ENCODE measurements at regions not wholly inside any gene's neighbourhood (a gene's known extent, or its start where the extent isn't known, plus 50 kb on each side); places are given as distances from the start of the nearest gene placed in this dataset.

- H3K4me3 Mint-ChIP-seq = no peak overlapping the region
- ChIA-PET POLR2A (no interaction called here), CTCF (no interaction called here)
- no peaks in the 10 kb centered on the region for H3K27me3 Mint-ChIP-seq
- DNase-seq = no peak
- no peaks in the 10 kb centered on the region for H3K36me3 Mint-ChIP-seq (ENCODE audit: low read depth)
- no peaks in the 10 kb centered on the region for H3K9me3 Mint-ChIP-seq
- no peaks in the 10 kb centered on the region for H3K4me1 Mint-ChIP-seq
- no peak overlapping the region for H3K27ac Mint-ChIP-seq
These were observed 189.1 kb downstream of the PCDH18 start for GRCh38 chr4:137343221-137343620.

- Mint-ChIP-seq H3K27me3 (no peaks in the 10 kb centered on the region), H3K4me3 (no peak overlapping the region), H3K4me1 (no peaks in the 10 kb centered on the region), H3K27ac (no peak overlapping the region), H3K36me3 (ENCODE audit: low read depth) (no peaks in the 10 kb centered on the region), H3K9me3 (peaks cover 6% of the 10 kb centered on the region)
- ChIA-PET POLR2A (no interaction called here), CTCF (no interaction called here)
- no peak for DNase-seq
These were observed 199.3 kb downstream of the PCDH18 start for GRCh38 chr4:137333031-137333430.

GRCh38 chr4:137312257-137312656 is 220.0 kb downstream of the PCDH18 start:
- H3K4me1 Mint-ChIP-seq = no peaks in the 10 kb centered on the region
- POLR2A ChIA-PET = no interaction called here
- H3K9me3 Mint-ChIP-seq = no peaks in the 10 kb centered on the region
- no peaks in the 10 kb centered on the region for H3K36me3 Mint-ChIP-seq (ENCODE audit: low read depth)
- CTCF ChIA-PET = no interaction called here
- H3K4me3 Mint-ChIP-seq = no peak overlapping the region
- no peak overlapping the region for H3K27ac Mint-ChIP-seq
- DNase-seq = no peak
- H3K27me3 Mint-ChIP-seq = no peaks in the 10 kb centered on the region

DNA sequence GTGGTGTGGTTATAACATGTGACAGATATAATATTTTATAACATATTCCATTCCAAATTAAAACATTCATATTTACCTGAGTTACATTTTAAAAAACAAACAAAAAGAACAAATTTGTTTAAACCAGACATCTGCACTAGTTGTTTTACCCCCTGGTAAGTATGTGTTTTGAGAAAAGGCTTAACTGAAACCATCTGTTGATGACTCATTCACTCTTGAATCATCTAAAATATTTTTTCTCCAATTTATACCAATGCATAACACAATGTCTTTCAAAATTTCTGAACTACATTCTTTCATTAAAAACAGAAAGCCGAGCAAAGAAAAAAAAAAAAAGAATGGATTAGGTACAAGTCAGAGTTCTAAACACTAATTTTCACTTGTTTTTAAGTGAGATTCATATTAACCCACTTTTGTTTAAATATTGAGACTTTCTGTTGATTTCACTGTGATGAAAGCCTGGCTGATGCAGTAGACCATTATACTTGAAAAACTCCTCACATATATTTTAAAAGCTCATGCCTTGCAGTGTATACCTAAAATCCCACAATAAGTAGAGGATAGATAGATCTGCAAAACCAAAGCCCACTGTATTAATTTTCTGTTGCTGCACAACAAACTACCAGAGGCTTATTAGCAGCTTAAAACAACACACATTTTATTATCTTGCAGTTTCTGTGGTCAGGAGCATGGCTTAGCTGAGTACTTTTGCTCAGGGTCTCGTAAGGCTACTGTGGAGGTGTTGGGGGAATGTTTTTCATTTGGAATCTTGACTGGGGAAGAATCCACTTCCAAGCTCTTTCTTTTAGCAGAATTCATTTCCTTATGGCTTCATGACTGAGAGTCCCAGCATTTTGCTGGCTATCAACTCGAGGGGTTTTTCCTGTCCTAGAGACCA is 221.5 kb downstream of the PCDH18 start:
- no peak for DNase-seq
- Mint-ChIP-seq H3K4me1 (no peaks in the 10 kb centered on the region), H3K27me3 (no peaks in the 10 kb centered on the region), H3K27ac (no peak overlapping the region), H3K36me3 (ENCODE audit: low read depth) (no peaks in the 10 kb centered on the region), H3K4me3 (no peak overlapping the region), H3K9me3 (no peaks in the 10 kb centered on the region)
- ChIA-PET CTCF (no interaction called here), POLR2A (no interaction called here)

DNA sequence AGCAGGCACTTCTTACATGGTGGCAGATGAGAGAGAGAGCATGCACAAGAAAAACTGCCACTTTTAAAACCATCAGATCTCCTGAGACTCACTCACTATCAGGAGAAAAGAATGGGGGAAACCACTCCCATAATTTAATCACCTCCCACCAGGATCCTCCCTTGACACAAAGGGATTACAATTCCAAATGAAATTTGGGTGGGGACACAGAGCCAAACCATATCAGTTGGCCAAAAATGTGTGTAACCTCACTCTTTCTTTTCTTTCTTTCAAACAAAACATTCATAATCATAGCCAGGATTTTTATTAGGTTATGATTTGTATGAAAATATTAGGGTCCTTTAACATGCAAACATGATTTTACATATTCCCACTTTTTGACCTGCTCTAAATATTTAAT is 222.1 kb downstream of the PCDH18 start:
- Mint-ChIP-seq H3K27ac (no peak overlapping the region), H3K36me3 (ENCODE audit: low read depth) (no peaks in the 10 kb centered on the region), H3K9me3 (no peaks in the 10 kb centered on the region), H3K4me3 (no peak overlapping the region), H3K27me3 (no peaks in the 10 kb centered on the region), H3K4me1 (no peaks in the 10 kb centered on the region)
- ChIA-PET POLR2A (no interaction called here), CTCF (no interaction called here)
- DNase-seq = no peak

- CTCF ChIA-PET = no interaction called here
- Mint-ChIP-seq H3K27me3 (no peaks in the 10 kb centered on the region), H3K9me3 (no peaks in the 10 kb centered on the region), H3K4me1 (no peaks in the 10 kb centered on the region), H3K27ac (no peak overlapping the region), H3K36me3 (ENCODE audit: low read depth) (no peaks in the 10 kb centered on the region), H3K4me3 (no peak overlapping the region)
- POLR2A ChIA-PET = no interaction called here
- no peak for DNase-seq
These were observed 222.9 kb downstream of the PCDH18 start for GRCh38 chr4:137309424-137309823.

- Mint-ChIP-seq H3K4me1 (no peaks in the 10 kb centered on the region), H3K27me3 (no peaks in the 10 kb centered on the region), H3K4me3 (no peak overlapping the region), H3K27ac (no peak overlapping the region), H3K36me3 (ENCODE audit: low read depth) (no peaks in the 10 kb centered on the region), H3K9me3 (no peaks in the 10 kb centered on the region)
- POLR2A ChIA-PET = no interaction called here
- CTCF ChIA-PET = no interaction called here
- no peak for DNase-seq
These were observed 224.5 kb downstream of the PCDH18 start for GRCh38 chr4:137307806-137308205.

- H3K4me1 Mint-ChIP-seq = no peaks in the 10 kb centered on the region
- H3K9me3 Mint-ChIP-seq = peaks cover 5% of the 10 kb centered on the region
- no peaks in the 10 kb centered on the region for H3K27me3 Mint-ChIP-seq
- no peak overlapping the region for H3K4me3 Mint-ChIP-seq
- ChIA-PET CTCF (no interaction called here), POLR2A (no interaction called here)
- DNase-seq = no peak
- no peaks in the 10 kb centered on the region for H3K36me3 Mint-ChIP-seq (ENCODE audit: low read depth)
- no peak overlapping the region for H3K27ac Mint-ChIP-seq
These were observed 231.5 kb downstream of the PCDH18 start for GRCh38 chr4:137300776-137301175.

GRCh38 chr4:137299281-137299680 is 233.0 kb downstream of the PCDH18 start:
- CTCF ChIA-PET = no interaction called here
- Mint-ChIP-seq H3K9me3 (peaks cover 5% of the 10 kb centered on the region), H3K27me3 (no peaks in the 10 kb centered on the region), H3K27ac (no peak overlapping the region), H3K36me3 (ENCODE audit: low read depth) (no peaks in the 10 kb centered on the region), H3K4me3 (no peak overlapping the region), H3K4me1 (no peaks in the 10 kb centered on the region)
- POLR2A ChIA-PET = no interaction called here
- no peak for DNase-seq

- no peaks in the 10 kb centered on the region for H3K36me3 Mint-ChIP-seq (ENCODE audit: low read depth)
- CTCF ChIA-PET = no interaction called here
- no peaks in the 10 kb centered on the region for H3K9me3 Mint-ChIP-seq
- H3K4me1 Mint-ChIP-seq = no peaks in the 10 kb centered on the region
- no peak for DNase-seq
- no peaks in the 10 kb centered on the region for H3K27me3 Mint-ChIP-seq
- H3K4me3 Mint-ChIP-seq = no peak overlapping the region
- POLR2A ChIA-PET = no interaction called here
- H3K27ac Mint-ChIP-seq = no peak overlapping the region
These were observed 239.0 kb downstream of the PCDH18 start for GRCh38 chr4:137293281-137293680.

GRCh38 chr4:137283737-137284136 is 248.6 kb downstream of the PCDH18 start:
- Mint-ChIP-seq H3K9me3 (no peaks in the 10 kb centered on the region), H3K27ac (no peak overlapping the region), H3K4me1 (no peaks in the 10 kb centered on the region), H3K27me3 (no peaks in the 10 kb centered on the region), H3K4me3 (no peak overlapping the region), H3K36me3 (ENCODE audit: low read depth) (no peaks in the 10 kb centered on the region)
- POLR2A ChIA-PET = no interaction called here
- DNase-seq = no peak
- CTCF ChIA-PET = no interaction called here

DNA sequence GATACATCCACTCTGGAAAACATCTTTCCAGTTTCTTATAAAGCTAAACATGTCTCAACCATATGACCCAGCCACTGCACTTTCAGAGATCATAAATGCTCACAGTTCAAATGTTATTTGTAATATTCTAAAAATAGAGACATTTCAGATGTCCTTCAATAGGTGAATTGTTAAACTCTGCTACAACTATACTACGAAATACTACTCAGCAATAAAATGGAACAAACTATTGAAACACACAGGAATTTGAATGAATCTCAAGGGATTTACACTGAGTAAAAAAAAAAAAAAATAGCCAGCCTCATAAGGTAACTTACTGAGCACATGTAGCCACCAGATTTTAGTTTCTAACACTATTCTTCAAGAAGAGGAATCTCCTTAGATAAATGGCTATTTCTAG is 253.9 kb downstream of the PCDH18 start:
- no peaks in the 10 kb centered on the region for H3K4me1 Mint-ChIP-seq
- CTCF ChIA-PET = no interaction called here

DNA sequence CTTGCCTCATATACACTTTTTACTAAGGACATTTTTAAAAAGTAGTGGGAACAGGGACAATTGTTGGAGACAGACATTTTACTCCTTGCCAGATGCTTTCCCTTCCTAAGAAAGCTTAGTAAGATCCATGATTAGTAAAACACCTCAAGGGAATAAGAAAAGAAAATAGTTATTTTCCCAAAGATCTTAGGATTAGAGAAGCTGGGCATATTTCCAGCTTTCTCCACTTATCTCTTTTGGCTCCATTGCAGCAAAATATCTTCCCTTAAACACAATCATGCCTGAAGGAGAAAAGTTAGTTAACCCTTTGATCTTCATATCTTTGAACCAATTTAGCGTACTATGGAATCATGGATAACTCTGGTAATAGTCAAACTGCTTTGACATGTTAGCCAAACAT is 257.9 kb downstream of the PCDH18 start:
- H3K27me3 Mint-ChIP-seq = no peaks in the 10 kb centered on the region
- no peaks in the 10 kb centered on the region for H3K4me1 Mint-ChIP-seq
- CTCF ChIA-PET = no interaction called here
- POLR2A ChIA-PET = no interaction called here
- peaks cover 2% of the 10 kb centered on the region for H3K9me3 Mint-ChIP-seq
- H3K4me3 Mint-ChIP-seq = no peak overlapping the region
- no peak for DNase-seq
- H3K36me3 Mint-ChIP-seq (ENCODE audit: low read depth) = no peaks in the 10 kb centered on the region
- H3K27ac Mint-ChIP-seq = no peak overlapping the region

More for the DNA sequence above, 253.9 kb downstream of the PCDH18 start:
- no peak for DNase-seq
- H3K27me3 Mint-ChIP-seq = no peaks in the 10 kb centered on the region
- H3K36me3 Mint-ChIP-seq (ENCODE audit: low read depth) = no peaks in the 10 kb centered on the region
- H3K27ac Mint-ChIP-seq = no peak overlapping the region
- H3K4me3 Mint-ChIP-seq = no peak overlapping the region
- H3K9me3 Mint-ChIP-seq = peaks cover 2% of the 10 kb centered on the region
- POLR2A ChIA-PET = no interaction called here

GRCh38 chr4:137267024-137267423 is 265.3 kb downstream of the PCDH18 start:
- POLR2A ChIA-PET = no interaction called here
- Mint-ChIP-seq H3K27me3 (no peaks in the 10 kb centered on the region), H3K9me3 (no peaks in the 10 kb centered on the region), H3K36me3 (ENCODE audit: low read depth) (no peaks in the 10 kb centered on the region), H3K27ac (no peak overlapping the region), H3K4me3 (no peak overlapping the region), H3K4me1 (no peaks in the 10 kb centered on the region)
- CTCF ChIA-PET = no interaction called here
- DNase-seq = no peak
